ENCODE measurements at regions not wholly inside any gene's neighbourhood (a gene's known extent, or its start where the extent isn't known, plus 50 kb on each side); places are given as distances from the start of the nearest gene placed in this dataset.

GRCh38 chr12:93234641-93235040, 143.1 kb upstream of the NUDT4 start:
- no peak for TF ChIP-seq CTCF (IDR thresholded peaks at IDR 0.05; ENCODE audit: low read depth, low read length, poor library complexity, severe bottlenecking)
- TF ChIP-seq EZH2phosphoT487 (IDR thresholded peaks at IDR 0.05; ENCODE audit: borderline replicate concordance, low read length) = no peak

Data from DOHH2 (cell line).